Activated naive CD8-positive, alpha-beta T cell treated with anti-CD3 and anti-CD28 coated beads for 36 hours (primary cell): ENCODE measurements at regions not wholly inside any gene's neighbourhood (a gene's known extent, or its start where the extent isn't known, plus 50 kb on each side); places are given as distances from the start of the nearest gene placed in this dataset.

Experiments used
- DNase-seq: peaks from one replicate; pipeline ENCODE4 v3.0.0; 2021
- H3K27ac Mint-ChIP-seq: one replicate; pipeline ENCODE4 v1.8.0; 2022; ENCODE audit warnings: mild to moderate bottlenecking, moderate library complexity, mixed read lengths
- H3K27me3 Mint-ChIP-seq: one replicate; pipeline ENCODE4 v1.8.0; 2022; ENCODE audit warnings: mild to moderate bottlenecking, mixed read lengths
- H3K36me3 Mint-ChIP-seq: one replicate; pipeline ENCODE4 v1.8.0; 2021; ENCODE audit warnings: mild to moderate bottlenecking, mixed read lengths
- H3K4me1 Mint-ChIP-seq: one replicate; pipeline ENCODE4 v1.8.0; 2021; ENCODE audit warnings: mixed read lengths
- H3K4me3 Mint-ChIP-seq: one replicate; pipeline ENCODE4 v1.8.0; 2022; ENCODE audit warnings: mild to moderate bottlenecking, moderate library complexity, mixed read lengths
- H3K9me3 Mint-ChIP-seq: one replicate; pipeline ENCODE4 v1.8.0; 2022; ENCODE audit warnings: mixed read lengths

GRCh38 chr3:127113571-127113891 is 79.4 kb upstream of the PRR23E start:
- H3K9me3 Mint-ChIP-seq, result peaks cover 10% of the 10 kb centered on the region
- DNase-seq, result no peak

GRCh38 chr3:127114337-127115070 is 78.4 kb upstream of the PRR23E start:
- Mint-ChIP-seq H3K9me3 (peaks cover 10% of the 10 kb centered on the region), H3K4me1 (no peaks in the 10 kb centered on the region), H3K27ac (no peak overlapping the region), H3K36me3 (no peaks in the 10 kb centered on the region), H3K4me3 (no peak overlapping the region), H3K27me3 (no peaks in the 10 kb centered on the region)
- no peak for DNase-seq

More at GRCh38 chr3:127113571-127113891, 79.4 kb upstream of the PRR23E start:
- Mint-ChIP-seq H3K27me3 (no peaks in the 10 kb centered on the region), H3K27ac (no peak overlapping the region), H3K36me3 (no peaks in the 10 kb centered on the region), H3K4me1 (no peaks in the 10 kb centered on the region), H3K4me3 (no peak overlapping the region)

GRCh38 chr3:127115691-127116351 is 77.1 kb upstream of the PRR23E start:
- H3K27ac Mint-ChIP-seq, result no peak overlapping the region
- no peaks in the 10 kb centered on the region for H3K27me3 Mint-ChIP-seq
- peaks cover 10% of the 10 kb centered on the region for H3K9me3 Mint-ChIP-seq
- no peak for DNase-seq
- H3K4me1 Mint-ChIP-seq, result no peaks in the 10 kb centered on the region
- H3K4me3 Mint-ChIP-seq, result no peak overlapping the region
- no peaks in the 10 kb centered on the region for H3K36me3 Mint-ChIP-seq

- DNase-seq, result no peak
- no peak overlapping the region for H3K4me3 Mint-ChIP-seq
- peaks cover 9% of the 10 kb centered on the region for H3K27me3 Mint-ChIP-seq
- H3K36me3 Mint-ChIP-seq, result no peaks in the 10 kb centered on the region
- H3K27ac Mint-ChIP-seq, result no peak overlapping the region
- H3K9me3 Mint-ChIP-seq, result no peaks in the 10 kb centered on the region
- no peaks in the 10 kb centered on the region for H3K4me1 Mint-ChIP-seq
Measured at GRCh38 chr3:127118366-127118765, 74.6 kb upstream of the PRR23E start.

GRCh38 chr3:127119693-127120464 is 73.1 kb upstream of the PRR23E start:
- Mint-ChIP-seq H3K4me3 (no peak overlapping the region), H3K27ac (no peak overlapping the region), H3K4me1 (no peaks in the 10 kb centered on the region), H3K9me3 (no peaks in the 10 kb centered on the region), H3K36me3 (no peaks in the 10 kb centered on the region), H3K27me3 (peaks cover 9% of the 10 kb centered on the region)
- no peak for DNase-seq

GRCh38 chr3:127120851-127121647 is 71.9 kb upstream of the PRR23E start:
- Mint-ChIP-seq H3K4me3 (no peak overlapping the region), H3K4me1 (no peaks in the 10 kb centered on the region), H3K27ac (no peak overlapping the region), H3K9me3 (no peaks in the 10 kb centered on the region), H3K27me3 (peaks cover 9% of the 10 kb centered on the region), H3K36me3 (no peaks in the 10 kb centered on the region)
- no peak for DNase-seq

GRCh38 chr3:127121885-127122284 is 71.0 kb upstream of the PRR23E start:
- no peak overlapping the region for H3K4me3 Mint-ChIP-seq
- H3K27ac Mint-ChIP-seq, result no peak overlapping the region
- H3K4me1 Mint-ChIP-seq, result no peaks in the 10 kb centered on the region

GRCh38 chr3:127123533-127123932 is 69.4 kb upstream of the PRR23E start:
- Mint-ChIP-seq H3K9me3 (no peaks in the 10 kb centered on the region), H3K4me1 (no peaks in the 10 kb centered on the region), H3K27me3 (peaks cover 12% of the 10 kb centered on the region), H3K36me3 (no peaks in the 10 kb centered on the region), H3K4me3 (no peak overlapping the region), H3K27ac (no peak overlapping the region)
- no peak for DNase-seq

More at GRCh38 chr3:127121885-127122284, 71.0 kb upstream of the PRR23E start:
- Mint-ChIP-seq H3K9me3 (no peaks in the 10 kb centered on the region), H3K36me3 (no peaks in the 10 kb centered on the region), H3K27me3 (peaks cover 12% of the 10 kb centered on the region)
- DNase-seq, result no peak

- H3K27ac Mint-ChIP-seq, result no peak overlapping the region
- no peak for DNase-seq
- no peaks in the 10 kb centered on the region for H3K36me3 Mint-ChIP-seq
- peaks cover 12% of the 10 kb centered on the region for H3K27me3 Mint-ChIP-seq
- no peak overlapping the region for H3K4me3 Mint-ChIP-seq
- H3K4me1 Mint-ChIP-seq, result no peaks in the 10 kb centered on the region
- H3K9me3 Mint-ChIP-seq, result no peaks in the 10 kb centered on the region
Measured at GRCh38 chr3:127124120-127124519, 68.8 kb upstream of the PRR23E start.

GRCh38 chr3:127131424-127132170 is 61.3 kb upstream of the PRR23E start:
- no peak overlapping the region for H3K27ac Mint-ChIP-seq
- H3K36me3 Mint-ChIP-seq, result no peaks in the 10 kb centered on the region
- no peak overlapping the region for H3K4me3 Mint-ChIP-seq
- DNase-seq, result no peak
- peaks cover 36% of the 10 kb centered on the region for H3K27me3 Mint-ChIP-seq
- H3K9me3 Mint-ChIP-seq, result no peaks in the 10 kb centered on the region
- peaks cover 3% of the 10 kb centered on the region for H3K4me1 Mint-ChIP-seq

- Mint-ChIP-seq H3K27me3 (peaks cover 37% of the 10 kb centered on the region), H3K4me3 (no peak overlapping the region), H3K27ac (no peak overlapping the region), H3K36me3 (no peaks in the 10 kb centered on the region), H3K4me1 (peaks cover 3% of the 10 kb centered on the region), H3K9me3 (no peaks in the 10 kb centered on the region)
- no peak for DNase-seq
Measured at GRCh38 chr3:127132876-127133275, 60.1 kb upstream of the PRR23E start.

GRCh38 chr3:127133971-127134370 is 59.0 kb upstream of the PRR23E start:
- Mint-ChIP-seq H3K36me3 (no peaks in the 10 kb centered on the region), H3K27ac (no peak overlapping the region), H3K4me1 (peaks cover 3% of the 10 kb centered on the region), H3K9me3 (no peaks in the 10 kb centered on the region), H3K27me3 (peaks cover 37% of the 10 kb centered on the region), H3K4me3 (no peak overlapping the region)
- DNase-seq, result no peak

- no peak for DNase-seq
- Mint-ChIP-seq H3K27ac (no peak overlapping the region), H3K4me1 (peaks cover 3% of the 10 kb centered on the region), H3K4me3 (no peak overlapping the region), H3K9me3 (no peaks in the 10 kb centered on the region), H3K27me3 (peaks cover 37% of the 10 kb centered on the region), H3K36me3 (no peaks in the 10 kb centered on the region)
Measured at GRCh38 chr3:127134466-127134865, 58.5 kb upstream of the PRR23E start.

GRCh38 chr3:127134887-127135240 is 58.1 kb upstream of the PRR23E start:
- no peak overlapping the region for H3K27ac Mint-ChIP-seq
- peaks cover 37% of the 10 kb centered on the region for H3K27me3 Mint-ChIP-seq
- peaks cover 3% of the 10 kb centered on the region for H3K4me1 Mint-ChIP-seq
- no peak for DNase-seq
- no peak overlapping the region for H3K4me3 Mint-ChIP-seq
- H3K36me3 Mint-ChIP-seq, result no peaks in the 10 kb centered on the region
- no peaks in the 10 kb centered on the region for H3K9me3 Mint-ChIP-seq
